DOHH2 (cell line): ENCODE measurements at regions not wholly inside any gene's neighbourhood (a gene's known extent, or its start where the extent isn't known, plus 50 kb on each side); places are given as distances from the start of the nearest gene placed in this dataset.

ENCODE experiments used
- H3F3A ChIP-seq: fragments of 200-600 bp; sonication (generic), shearing (Covaris generic); 2 replicates; pipeline ENCODE4 v1.6.0; 2016; ENCODE audit warnings: antibody characterized with exemption, mild to moderate bottlenecking; ENCODE audit not compliant: control insufficient read depth, insufficient read depth
- H3K27ac ChIP-seq: fragments of 200-600 bp; sonication (generic); 2 replicates; pipeline ENCODE4 v1.5.1; 2014; ENCODE audit warnings: low read depth, mild to moderate bottlenecking, low read length, moderate library complexity
- H3K27me3 ChIP-seq: fragments of 200-600 bp; sonication (generic); 2 replicates; pipeline ENCODE4 v1.6.1; 2014; ENCODE audit warnings: mild to moderate bottlenecking, low read length, mixed read lengths; ENCODE audit not compliant: control insufficient read depth
- H3K36me3 ChIP-seq: fragments of 200-600 bp; sonication (generic); 2 replicates; pipeline ENCODE4 v1.6.1; 2014; ENCODE audit warnings: mild to moderate bottlenecking, low read length, moderate library complexity, mixed read lengths; ENCODE audit not compliant: control insufficient read depth
- H3K4me1 ChIP-seq: fragments of 200-600 bp; sonication (generic); 2 replicates; pipeline ENCODE4 v1.6.1; 2014; ENCODE audit warnings: mild to moderate bottlenecking, low read length, mixed read lengths; ENCODE audit not compliant: control insufficient read depth
- H3K4me2 ChIP-seq: fragments of 200-600 bp; sonication (generic); 2 replicates; pipeline ENCODE4 v1.6.0; 2014; ENCODE audit warnings: mild to moderate bottlenecking, low read length, moderate library complexity
- H3K4me3 ChIP-seq: fragments of 200-600 bp; sonication (generic); 2 replicates; pipeline ENCODE4 v1.5.1; 2014; ENCODE audit warnings: mild to moderate bottlenecking, low read length, mixed read lengths
- H3K79me2 ChIP-seq: fragments of 200-600 bp; sonication (generic); 2 replicates; pipeline ENCODE4 v1.6.1; 2014; ENCODE audit warnings: mild to moderate bottlenecking, low read length, mixed read lengths; ENCODE audit not compliant: control insufficient read depth
- H3K9me2 ChIP-seq: fragments of 200-600 bp; sonication (generic); replicated peaks from 2 replicates; pipeline ENCODE4 v1.6.1; 2014; ENCODE audit warnings: mild to moderate bottlenecking, low read length, mixed read lengths; ENCODE audit not compliant: control insufficient read depth
- H3K9me3 ChIP-seq: fragments of 200-600 bp; sonication (generic); 2 replicates; pipeline ENCODE4 v1.6.1; 2014; ENCODE audit warnings: antibody characterized with exemption, low read length, mixed read lengths; ENCODE audit not compliant: control insufficient read depth, insufficient read depth
- H4K20me1 ChIP-seq: fragments of 200-600 bp; sonication (generic); 2 replicates; pipeline ENCODE4 v1.6.0; 2014; ENCODE audit warnings: low read depth, mild to moderate bottlenecking, antibody characterized with exemption, low read length, moderate library complexity; ENCODE audit not compliant: control insufficient read depth, insufficient read depth
- CTCF ChIP-seq: fragments of 200-600 bp; sonication (generic); IDR thresholded peaks from one replicate; pipeline ENCODE4 v1.5.1; 2014; ENCODE audit warnings: antibody characterized with exemption, mild to moderate bottlenecking, low read depth, low read length; ENCODE audit not compliant: poor library complexity, severe bottlenecking
- EZH2phosphoT487 ChIP-seq: fragments of 200-600 bp; sonication (generic); IDR thresholded peaks from 2 replicates; pipeline ENCODE4 v1.6.1; 2017; ENCODE audit warnings: borderline replicate concordance, mild to moderate bottlenecking, antibody characterized with exemption, low read length, moderate library complexity, mixed read lengths

GRCh38 chr2:139374296-139374850 is 594.2 kb upstream of the NXPH2 start:
- Histone ChIP-seq H3K9me2 (no peaks in the 10 kb centered on the region; the same call in 1 of the 2 replicates), H3K4me3 (no peak overlapping the region), H3K9me3 (no peaks in the 10 kb centered on the region), H3K27ac (no peak overlapping the region), H3K27me3 (no peaks in the 10 kb centered on the region), H3K4me2 (no peak overlapping the region), H3F3A (no peaks in the 10 kb centered on the region), H3K4me1 (no peaks in the 10 kb centered on the region), H3K36me3 (no peaks in the 10 kb centered on the region), H3K79me2 (no peaks in the 10 kb centered on the region), H4K20me1 (no peaks in the 10 kb centered on the region)
- TF ChIP-seq CTCF, result no peak
- TF ChIP-seq EZH2phosphoT487, result no peak

- no peaks in the 10 kb centered on the region for H3K27me3 ChIP-seq
Measured at GRCh38 chr2:139369423-139370409, 589.5 kb upstream of the NXPH2 start.

GRCh38 chr2:139367416-139367815 is 587.2 kb upstream of the NXPH2 start:
- Histone ChIP-seq H3F3A (no peaks in the 10 kb centered on the region), H4K20me1 (no peaks in the 10 kb centered on the region), H3K79me2 (no peaks in the 10 kb centered on the region), H3K36me3 (no peaks in the 10 kb centered on the region), H3K9me2 (no peaks in the 10 kb centered on the region; the same call in 1 of the 2 replicates), H3K27me3 (no peaks in the 10 kb centered on the region), H3K9me3 (no peaks in the 10 kb centered on the region), H3K4me2 (no peak overlapping the region), H3K4me3 (no peak overlapping the region), H3K27ac (no peak overlapping the region), H3K4me1 (no peaks in the 10 kb centered on the region)
- TF ChIP-seq CTCF, result no peak
- no peak for TF ChIP-seq EZH2phosphoT487

More at GRCh38 chr2:139369423-139370409, 589.5 kb upstream of the NXPH2 start:
- Histone ChIP-seq H3K4me1 (no peaks in the 10 kb centered on the region), H3K4me3 (no peak overlapping the region), H3K4me2 (no peak overlapping the region), H3F3A (no peaks in the 10 kb centered on the region), H3K36me3 (no peaks in the 10 kb centered on the region), H3K79me2 (no peaks in the 10 kb centered on the region), H3K27ac (no peak overlapping the region), H3K9me2 (no peaks in the 10 kb centered on the region; the same call in 1 of the 2 replicates), H4K20me1 (no peaks in the 10 kb centered on the region), H3K9me3 (no peaks in the 10 kb centered on the region)
- TF ChIP-seq CTCF, result no peak
- TF ChIP-seq EZH2phosphoT487, result no peak
